ENCODE measurements at regions not wholly inside any gene's neighbourhood (a gene's known extent, or its start where the extent isn't known, plus 50 kb on each side); places are given as distances from the start of the nearest gene placed in this dataset.
"Not testable (repeated sequence)": the region's sequence is repeated elsewhere in the genome, so short reads cannot be mapped to it uniquely, and the experiment has no call there.

GRCh38 chr2:87521489-87521888 is 226.4 kb upstream of the PLGLB2 start:
- DNase-seq: not testable (repeated sequence)

GRCh38 chr2:87524619-87525188 is 223.2 kb upstream of the PLGLB2 start:
- not testable (repeated sequence) for DNase-seq

DNA sequence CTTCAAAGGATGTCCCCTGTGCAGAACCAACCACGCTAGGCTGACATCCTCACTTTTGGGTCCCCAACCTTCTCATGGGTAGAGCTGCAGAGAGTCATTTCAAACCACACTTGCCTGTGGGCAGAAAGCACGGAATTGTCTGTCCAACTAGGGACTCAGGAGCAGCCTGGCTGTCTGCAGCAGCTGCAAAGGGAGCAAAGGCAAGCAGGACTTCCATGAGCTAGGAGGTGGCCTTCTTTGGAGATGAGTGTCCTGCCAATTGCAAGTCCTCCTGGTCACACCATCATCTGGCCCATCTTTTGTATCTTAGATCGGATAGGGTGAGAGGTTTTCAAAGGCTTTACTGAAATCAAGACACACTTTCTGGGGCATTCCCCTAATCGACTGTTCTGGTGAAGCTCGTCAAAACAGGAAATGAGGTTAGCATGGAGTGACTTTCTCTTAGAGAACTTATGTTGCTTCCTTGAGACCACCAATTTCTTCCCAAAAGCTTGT is 222.3 kb upstream of the PLGLB2 start:
- not testable (repeated sequence) for DNase-seq

DNA sequence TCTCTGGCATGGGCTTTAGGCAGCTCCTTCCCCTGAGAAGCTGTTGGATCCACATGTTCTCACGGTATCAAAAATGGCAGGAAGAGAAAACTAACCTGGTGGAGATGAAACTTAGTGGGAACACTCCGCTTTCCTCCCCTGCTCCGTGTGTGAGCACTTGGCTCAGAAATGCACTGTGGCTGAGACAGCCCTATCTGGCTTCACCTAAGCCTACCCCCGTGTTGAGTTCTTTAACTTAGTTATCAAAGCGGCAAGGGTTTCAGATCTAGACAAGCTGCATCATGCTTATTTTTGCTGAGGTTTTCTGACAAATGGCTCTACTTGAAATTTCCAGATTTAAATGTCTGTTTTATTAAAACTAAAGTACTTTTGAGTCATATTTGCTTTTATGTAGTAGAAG is 221.6 kb upstream of the PLGLB2 start:
- not testable (repeated sequence) for DNase-seq

GRCh38 chr2:87531968-87532715 is 215.7 kb upstream of the PLGLB2 start:
- DNase-seq: not testable (repeated sequence)

DNA sequence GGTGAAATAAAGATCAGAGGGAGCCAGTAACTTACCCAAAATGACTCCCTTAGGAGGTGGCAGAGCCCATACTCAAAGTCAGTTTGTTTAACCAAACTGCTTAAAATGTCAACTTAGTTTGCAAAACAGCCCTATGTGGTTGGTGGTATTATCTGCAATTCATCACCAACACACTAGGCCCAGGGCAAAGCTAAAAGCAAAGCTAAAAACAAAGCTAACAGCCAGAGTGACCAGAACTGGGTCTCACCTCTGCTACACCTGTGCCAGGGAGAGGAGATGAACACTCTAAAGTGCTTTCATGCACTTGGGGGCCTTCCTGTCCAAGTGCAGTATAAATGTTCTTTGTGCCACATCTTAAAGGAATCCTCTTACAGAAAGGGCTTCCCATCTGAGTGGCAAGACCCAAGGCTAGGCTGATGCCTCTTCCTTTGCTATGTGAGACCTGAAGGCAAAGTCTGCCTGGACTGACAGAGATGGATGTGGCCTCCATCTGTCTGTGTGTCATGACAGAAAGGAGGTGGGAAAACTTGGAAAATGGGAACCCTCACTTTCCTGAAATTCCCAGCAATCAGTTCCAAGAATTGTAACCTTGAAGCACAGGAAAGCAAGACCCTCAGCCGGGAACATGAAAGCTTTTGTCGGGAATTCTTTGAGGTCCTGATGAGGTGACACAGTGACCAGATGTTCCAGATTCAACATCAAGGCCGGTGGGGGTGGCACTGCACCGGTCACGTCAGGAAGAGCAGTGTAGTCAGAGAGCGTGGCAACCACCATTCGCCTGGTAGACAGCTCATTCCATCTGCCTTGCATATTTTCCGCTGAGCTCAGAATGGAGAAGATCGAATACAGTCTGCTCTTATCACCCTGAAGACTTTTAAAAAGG is 214.3 kb upstream of the PLGLB2 start:
- not testable (repeated sequence) for DNase-seq

GRCh38 chr2:87534273-87534889 is 213.5 kb upstream of the PLGLB2 start:
- DNase-seq: not testable (repeated sequence)

DNA sequence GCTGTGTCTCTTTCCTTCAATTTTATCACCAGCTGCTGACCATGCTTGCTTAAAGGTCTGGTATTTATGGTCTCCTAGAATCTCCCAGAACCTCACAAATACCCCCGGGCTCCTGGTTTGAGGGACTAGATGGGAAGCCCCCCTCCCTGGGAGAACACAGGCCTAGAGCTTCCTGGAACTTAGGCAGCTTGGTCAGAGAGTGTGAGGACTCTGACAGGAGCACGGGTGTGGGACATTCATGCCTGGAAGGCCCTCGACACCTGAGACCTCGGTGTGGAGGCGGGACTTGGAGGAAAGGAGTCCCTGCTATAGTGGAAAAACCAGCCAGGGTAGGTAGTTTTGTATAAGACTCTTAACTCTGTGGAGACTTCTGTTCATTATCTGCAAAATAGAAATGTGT is 211.5 kb upstream of the PLGLB2 start:
- not testable (repeated sequence) for DNase-seq

DNA sequence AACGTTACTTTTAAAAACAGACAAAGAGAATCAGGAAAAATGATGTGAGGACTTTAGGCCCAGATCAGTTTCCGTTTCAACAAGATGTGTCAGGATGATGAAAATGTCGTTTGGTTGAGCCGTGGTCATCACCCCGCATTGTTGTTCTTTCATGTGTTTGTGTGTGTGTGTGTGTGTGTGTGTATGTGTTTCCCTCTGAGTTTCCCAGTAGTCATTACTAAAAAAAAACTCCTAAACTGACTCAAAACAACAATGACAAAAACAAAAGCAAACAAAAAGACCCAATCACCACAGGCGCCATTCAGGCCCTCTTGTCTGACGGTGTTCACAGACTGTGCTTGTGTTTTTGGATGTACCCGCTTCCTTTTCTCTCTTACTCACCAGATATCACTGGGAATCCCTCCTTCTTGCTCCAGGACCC is 210.6 kb upstream of the PLGLB2 start:
- DNase-seq: not testable (repeated sequence)

DNA sequence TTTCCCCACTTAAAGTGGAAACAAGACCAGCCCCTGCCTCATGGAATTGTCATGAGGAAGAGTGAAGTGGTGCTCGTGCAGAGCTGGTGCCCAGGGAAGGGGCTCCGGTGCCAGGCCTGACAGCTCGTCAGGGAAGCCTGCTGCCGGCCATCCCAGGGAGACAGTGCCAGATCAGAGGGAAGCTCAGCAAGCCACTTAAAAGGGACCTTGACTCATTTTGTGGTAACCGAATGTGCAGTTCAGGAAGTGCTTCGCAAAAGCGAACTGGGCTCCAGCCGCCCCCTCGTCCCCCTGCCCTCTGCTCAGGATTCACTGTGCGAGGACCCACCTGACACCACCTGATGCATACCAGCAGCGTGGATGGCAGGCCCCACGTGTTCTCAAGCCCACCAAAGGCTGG is 209.6 kb upstream of the PLGLB2 start:
- DNase-seq: not testable (repeated sequence)

DNA sequence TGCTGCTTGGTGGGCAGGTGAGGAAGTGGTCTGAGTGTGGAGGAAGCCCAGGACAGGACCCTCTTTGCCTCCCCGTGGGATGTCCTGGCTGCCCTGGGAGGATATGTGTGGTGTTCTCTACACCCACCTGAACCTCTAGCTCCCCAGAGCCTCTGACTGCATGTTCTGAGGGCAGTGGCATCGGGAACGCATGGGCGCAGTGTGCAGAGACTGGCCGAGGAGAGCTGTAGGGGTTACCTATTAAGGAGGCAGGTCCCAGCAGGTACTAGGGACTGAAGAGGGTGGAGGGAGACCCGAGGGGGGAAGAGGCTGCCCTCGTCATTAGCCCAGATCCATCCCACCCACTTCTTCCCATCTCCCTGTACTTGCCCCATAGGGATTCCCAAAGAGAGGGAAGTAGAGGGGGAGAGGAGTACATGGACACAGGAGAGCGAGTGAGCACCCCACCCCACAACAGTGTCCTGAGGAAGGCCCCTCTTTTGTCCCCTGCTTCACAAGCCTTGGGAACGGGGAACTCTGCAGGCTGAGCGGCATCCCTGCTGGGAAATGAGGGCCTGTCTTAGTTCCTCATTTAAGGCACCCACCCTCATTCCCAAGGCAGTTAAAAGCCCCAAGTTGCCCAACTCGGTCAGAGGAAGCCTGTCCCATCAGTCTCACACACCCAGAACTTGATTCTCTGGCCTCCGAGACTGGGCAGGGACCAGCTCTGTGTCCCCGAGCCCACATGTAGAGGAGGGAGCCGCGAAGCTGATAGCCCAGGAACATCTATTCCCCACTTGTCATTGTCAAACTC is 208.5 kb upstream of the PLGLB2 start:
- not testable (repeated sequence) for DNase-seq

DNA sequence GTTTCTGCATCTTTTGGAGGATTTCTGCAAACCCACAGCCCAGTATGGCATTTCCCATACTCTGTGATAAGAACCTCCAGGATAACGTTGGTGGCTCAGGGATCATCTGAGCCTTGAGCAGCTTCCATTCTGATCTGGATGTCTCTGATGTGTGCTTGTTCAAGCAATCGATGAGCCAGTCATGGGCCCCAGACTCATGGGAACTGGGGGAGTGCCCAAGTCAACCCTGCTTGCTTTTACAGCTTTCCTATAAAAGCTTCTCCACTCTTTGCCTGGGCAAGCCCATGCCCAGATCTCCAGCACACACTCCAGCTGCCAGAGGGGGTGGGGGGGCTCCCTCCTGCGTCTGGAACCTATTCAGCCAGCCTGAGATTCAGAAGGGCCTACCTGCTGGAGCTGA is 207.6 kb upstream of the PLGLB2 start:
- DNase-seq: not testable (repeated sequence)

DNA sequence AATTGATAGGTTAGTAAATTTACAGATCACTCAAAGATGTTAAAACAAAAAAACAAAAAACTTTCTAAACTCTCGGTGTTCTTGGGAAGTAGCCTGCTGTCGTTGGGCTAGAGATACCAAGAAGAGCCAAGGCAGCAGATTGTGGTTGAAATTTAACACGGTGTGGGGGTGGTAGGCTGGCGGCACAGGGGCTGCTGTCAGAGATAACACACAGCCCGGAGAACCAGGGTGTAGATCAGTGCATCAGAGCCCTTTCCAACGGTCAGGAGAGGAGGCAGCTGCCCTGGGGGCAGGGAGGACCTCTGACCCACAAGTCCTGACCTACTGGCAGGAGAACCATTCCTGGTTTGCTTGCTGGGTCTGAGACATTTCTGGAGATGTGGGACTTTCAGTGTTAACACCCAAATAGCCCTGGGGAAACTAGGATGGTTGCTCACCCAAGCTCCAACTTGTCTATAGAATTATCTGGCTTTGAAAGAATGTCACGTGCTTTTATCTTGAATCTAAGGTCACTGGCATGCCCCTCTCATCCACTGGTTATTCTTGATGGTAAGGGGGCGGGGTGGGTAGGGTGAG is 205.2 kb upstream of the PLGLB2 start:
- DNase-seq: not testable (repeated sequence)

GRCh38 chr2:87543797-87544196 is 204.1 kb upstream of the PLGLB2 start:
- not testable (repeated sequence) for DNase-seq

GRCh38 chr2:87547106-87547505 is 200.8 kb upstream of the PLGLB2 start:
- DNase-seq: not testable (repeated sequence)

GRCh38 chr2:87547966-87548365 is 199.9 kb upstream of the PLGLB2 start:
- DNase-seq: not testable (repeated sequence)

GRCh38 chr2:87548681-87549536 is 199.0 kb upstream of the PLGLB2 start:
- DNase-seq: not testable (repeated sequence)

DNA sequence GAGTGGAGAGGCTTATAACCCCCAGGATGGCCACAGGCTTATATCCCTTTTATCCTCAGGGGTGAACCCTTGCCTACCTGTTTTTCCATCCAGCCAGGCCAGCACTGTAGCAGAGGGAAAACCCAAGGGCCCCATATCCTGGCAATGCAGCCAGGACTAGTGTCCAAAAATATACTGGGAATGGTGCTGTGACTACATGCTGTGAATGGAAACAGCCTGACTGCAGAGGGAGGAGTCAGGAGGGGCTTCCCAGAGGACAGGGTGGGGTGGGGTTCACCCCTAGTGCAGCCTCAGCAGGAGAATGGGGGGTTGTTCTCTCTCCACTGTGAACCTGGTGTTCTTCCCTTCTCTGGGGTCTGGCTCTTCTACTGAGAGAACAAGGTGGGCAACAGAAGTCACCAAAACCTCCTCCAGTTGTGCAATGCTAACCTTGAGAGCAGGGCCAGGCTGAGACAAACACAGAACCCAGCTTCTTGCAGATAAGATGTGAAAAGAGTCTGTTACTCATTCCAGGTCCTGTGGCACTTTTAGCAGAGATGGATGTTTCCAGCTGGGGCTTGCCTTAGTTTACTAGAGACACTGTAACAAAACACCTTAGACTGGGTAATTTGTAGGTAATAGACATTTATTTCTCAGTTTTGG is 198.2 kb upstream of the PLGLB2 start:
- not testable (repeated sequence) for DNase-seq

- not testable (repeated sequence) for DNase-seq
Observed at GRCh38 chr2:87554678-87555077, 193.2 kb upstream of the PLGLB2 start.

DNA sequence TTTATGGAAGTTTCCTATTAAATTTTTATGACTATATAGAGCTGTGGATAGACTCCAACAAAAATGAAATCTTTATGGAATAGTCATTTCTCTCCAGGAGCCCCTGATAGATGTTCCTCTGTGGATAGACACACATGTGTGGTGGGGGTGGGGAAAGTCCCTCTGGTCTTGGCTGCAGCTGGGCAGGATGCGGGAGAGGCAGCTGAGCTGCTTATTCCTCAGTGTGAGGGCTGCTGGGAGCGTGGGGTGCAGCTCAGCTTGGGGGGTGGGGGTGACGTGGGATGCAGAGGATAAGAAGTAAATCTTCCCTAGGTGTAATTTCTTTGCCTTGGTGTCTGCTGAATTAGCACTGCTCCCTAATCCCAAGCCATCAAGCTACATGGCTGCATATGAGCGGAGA is 192.8 kb upstream of the PLGLB2 start:
- not testable (repeated sequence) for DNase-seq
